Erythroblast (primary cell): ENCODE measurements at regions not wholly inside any gene's neighbourhood (a gene's known extent, or its start where the extent isn't known, plus 50 kb on each side); places are given as distances from the start of the nearest gene placed in this dataset.
"Not testable (repeated sequence)": the region's sequence is repeated elsewhere in the genome, so short reads cannot be mapped to it uniquely, and the experiment has no call there.

ENCODE experiments used
- DNase-seq, 2 experiments: peaks; one replicate each; lab custom pipeline; 2025; lab: John Stamatoyannopoulos, UW
- GATA1 ChIP-seq: IDR thresholded peaks from 2 replicates; pipeline ENCODE4 v1.6.1; 2011; ENCODE audit warnings: low read depth, mild to moderate bottlenecking, control low read depth, low read length, moderate library complexity
- POLR2A ChIP-seq: IDR thresholded peaks from 2 replicates; pipeline ENCODE4 v1.6.1; 2011; ENCODE audit warnings: mild to moderate bottlenecking, low read length

DNA sequence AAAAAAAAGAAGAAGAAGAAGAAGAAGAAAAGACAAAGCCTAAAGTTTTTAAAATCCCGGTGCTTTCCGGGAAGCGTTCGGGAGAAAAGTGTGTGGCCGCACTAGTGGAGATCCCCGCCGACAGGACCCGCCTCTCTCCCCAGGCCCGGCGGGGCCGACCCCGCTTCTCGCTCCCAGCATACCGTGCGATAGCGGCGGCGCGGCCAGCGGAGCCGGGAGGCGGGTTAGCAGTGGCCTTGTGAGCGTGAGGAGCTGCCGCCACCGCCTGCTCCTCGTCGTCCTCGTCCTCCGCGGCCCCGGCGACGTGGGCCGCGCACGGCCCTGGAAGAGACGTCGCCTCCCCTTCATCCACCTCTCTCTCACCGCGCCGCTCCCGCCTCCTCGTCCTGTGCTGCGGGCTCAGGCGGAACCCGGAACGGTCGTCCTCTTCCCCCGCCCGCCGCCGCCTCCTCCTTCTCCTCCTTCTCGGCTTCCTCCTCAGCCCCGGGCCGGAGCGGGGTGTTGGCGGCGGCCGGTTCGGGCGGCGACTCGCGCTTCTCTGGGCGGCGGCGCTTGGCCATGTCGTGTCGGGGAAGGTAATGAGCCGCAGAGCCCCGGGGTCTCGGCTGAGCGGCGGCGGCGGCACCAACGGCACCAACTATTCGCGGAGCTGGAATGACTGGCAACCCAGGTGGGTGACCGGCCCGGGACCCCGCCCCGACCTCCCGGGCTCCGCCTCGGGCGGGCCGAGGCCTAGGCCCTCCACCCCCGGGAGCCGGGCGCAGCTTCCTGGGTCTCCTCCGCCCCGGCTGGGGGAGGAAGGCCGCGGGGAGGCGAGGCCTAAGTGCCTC lies 62.6 kb upstream of the CDR2 start:
- peak; percentile 63 for TF ChIP-seq POLR2A
- DNase-seq = peak; percentile 77 to 83

GRCh38 chr16:22436326-22436822 lies 62.0 kb upstream of the CDR2 start:
- DNase-seq = not testable (repeated sequence)

- not testable (repeated sequence) for DNase-seq
Observed at GRCh38 chr16:22431314-22431713, 56.9 kb upstream of the CDR2 start.

GRCh38 chr16:22428654-22429053 lies 54.2 kb upstream of the CDR2 start:
- no peak for TF ChIP-seq GATA1
- no peak for TF ChIP-seq POLR2A
- DNase-seq = no peak

- no peak for DNase-seq
- TF ChIP-seq GATA1 = no peak
- TF ChIP-seq POLR2A = no peak
Observed at GRCh38 chr16:22427556-22427955, 53.1 kb upstream of the CDR2 start.

DNA sequence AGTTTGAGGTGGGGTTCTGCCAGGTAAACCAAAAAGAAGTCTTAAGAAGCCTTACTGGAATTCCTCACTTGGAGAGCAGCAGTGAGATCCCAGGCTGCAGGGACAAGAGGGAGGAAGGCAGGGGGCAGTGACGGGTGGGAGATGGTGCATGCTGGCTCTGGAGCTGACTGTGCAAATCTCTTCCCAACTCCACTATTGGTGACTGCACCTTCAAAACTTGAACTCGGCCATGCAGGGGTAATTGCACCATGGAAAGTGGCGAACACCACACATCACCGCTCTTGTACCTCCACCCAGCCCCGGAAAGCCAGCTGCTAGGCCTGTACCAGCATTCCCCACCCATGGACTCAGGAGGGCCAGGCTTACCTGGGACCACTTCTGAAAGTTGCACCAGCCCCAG lies 51.4 kb upstream of the CDR2 start:
- TF ChIP-seq POLR2A (no peak), GATA1 (no peak)
- no peak for DNase-seq

- DNase-seq = no peak
- TF ChIP-seq POLR2A = no peak
- no peak for TF ChIP-seq GATA1
Observed at GRCh38 chr16:22425036-22425801, 50.8 kb upstream of the CDR2 start.

DNA sequence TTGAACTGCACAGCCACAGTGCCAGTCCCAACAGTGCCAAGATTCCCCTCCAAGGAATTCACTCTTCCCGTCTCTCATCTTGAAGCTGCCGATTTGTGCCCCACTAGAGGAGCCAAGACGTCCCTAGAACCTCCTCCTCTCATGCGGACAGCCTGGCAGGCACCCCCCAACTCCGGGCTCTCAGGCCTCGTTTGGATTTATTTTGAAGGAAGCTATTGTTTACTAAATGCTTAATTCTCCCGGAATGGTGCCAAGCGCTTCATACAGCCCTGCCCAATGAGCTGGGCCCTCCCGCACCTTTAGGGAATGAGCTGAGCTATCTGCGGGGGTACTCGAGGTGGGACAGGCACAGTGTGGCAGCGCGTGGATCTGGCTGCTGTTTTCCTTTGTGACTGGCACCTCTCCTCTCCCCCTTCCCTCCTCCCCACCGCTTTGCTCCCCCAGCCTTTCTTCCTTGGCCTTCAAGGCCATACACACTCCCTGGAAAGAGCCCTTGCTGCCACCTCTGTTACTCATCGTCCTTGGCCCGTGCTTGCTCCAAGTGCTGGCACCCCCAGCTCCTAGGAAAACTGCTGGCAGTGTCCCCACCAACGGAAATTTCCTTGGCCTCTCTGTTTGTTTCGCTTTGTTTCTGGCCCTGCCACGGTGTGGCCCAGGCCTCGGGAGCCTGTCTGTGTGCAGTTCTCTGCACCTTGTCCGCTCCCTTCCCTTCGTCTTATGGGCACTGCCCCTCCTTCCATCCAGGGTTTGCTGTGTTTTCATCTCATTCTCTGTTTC lies 49.9 kb upstream of the CDR2 start:
- no peak for DNase-seq
- TF ChIP-seq GATA1 (no peak), POLR2A (no peak)
